ENCODE measurements at regions not wholly inside any gene's neighbourhood (a gene's known extent, or its start where the extent isn't known, plus 50 kb on each side); places are given as distances from the start of the nearest gene placed in this dataset.
"Not testable (repeated sequence)": the region's sequence is repeated elsewhere in the genome, so short reads cannot be mapped to it uniquely, and the experiment has no call there.

DNA sequence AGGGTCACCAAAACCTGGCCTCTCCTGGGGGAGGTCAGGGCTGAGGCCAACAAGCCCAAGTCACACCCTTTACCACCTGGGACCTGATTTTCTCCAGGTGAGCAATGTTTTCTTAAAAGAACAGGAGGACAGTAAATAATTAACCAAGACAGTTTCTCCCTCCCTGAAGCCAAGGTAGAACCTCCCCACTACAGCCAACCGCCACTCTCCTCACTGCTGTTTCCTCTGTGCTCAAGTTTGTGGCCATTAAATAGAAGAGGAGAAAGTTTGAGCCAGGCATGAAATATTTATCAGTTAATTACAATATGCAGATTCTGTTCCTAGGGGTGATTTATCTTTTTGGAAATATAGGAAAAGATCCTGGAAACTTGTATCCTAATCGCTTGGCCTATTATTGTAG lies 150.6 kb upstream of the ANKRD20A1 start:
- not testable (repeated sequence) for DNase-seq; H3K36me3 Mint-ChIP-seq (ENCODE audit: low read depth); H3K27ac Mint-ChIP-seq; H3K4me3 Mint-ChIP-seq; H3K27me3 Mint-ChIP-seq; H3K4me1 Mint-ChIP-seq (ENCODE audit: low read depth); H3K9me3 Mint-ChIP-seq

- H3K27me3 Mint-ChIP-seq; H3K4me1 Mint-ChIP-seq (ENCODE audit: low read depth); H3K36me3 Mint-ChIP-seq (ENCODE audit: low read depth); H3K27ac Mint-ChIP-seq; DNase-seq; H3K4me3 Mint-ChIP-seq; H3K9me3 Mint-ChIP-seq: not testable (repeated sequence)
Observed at GRCh38 chr9:67711429-67711828, 147.3 kb upstream of the ANKRD20A1 start.

- H3K9me3 Mint-ChIP-seq; H3K4me1 Mint-ChIP-seq (ENCODE audit: low read depth); DNase-seq; H3K4me3 Mint-ChIP-seq; H3K27me3 Mint-ChIP-seq; H3K36me3 Mint-ChIP-seq (ENCODE audit: low read depth); H3K27ac Mint-ChIP-seq: not testable (repeated sequence)
Observed at GRCh38 chr9:67711931-67712330, 146.8 kb upstream of the ANKRD20A1 start.

DNA sequence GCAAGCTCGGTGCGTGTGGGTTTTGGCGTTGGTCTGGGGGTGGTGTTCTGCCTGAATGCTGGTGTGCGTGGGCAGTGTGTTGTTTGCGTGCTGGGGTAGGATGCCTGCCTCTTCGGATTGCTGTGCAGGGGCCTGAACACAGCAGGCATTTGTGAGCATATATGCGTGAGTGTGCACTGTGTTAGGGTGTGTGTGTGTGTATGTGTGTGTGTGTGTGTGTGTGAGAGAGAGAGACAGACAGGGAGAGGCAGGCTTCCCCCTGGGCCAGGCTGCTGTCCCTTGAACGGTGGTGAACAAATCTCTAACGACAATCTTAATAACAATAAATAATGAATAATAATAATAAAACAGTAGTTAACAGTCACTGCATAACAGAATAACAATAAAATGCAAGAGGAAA lies 145.8 kb upstream of the ANKRD20A1 start:
- not testable (repeated sequence) for H3K9me3 Mint-ChIP-seq; H3K4me3 Mint-ChIP-seq; H3K36me3 Mint-ChIP-seq (ENCODE audit: low read depth); H3K27me3 Mint-ChIP-seq; H3K27ac Mint-ChIP-seq; H3K4me1 Mint-ChIP-seq (ENCODE audit: low read depth); DNase-seq

DNA sequence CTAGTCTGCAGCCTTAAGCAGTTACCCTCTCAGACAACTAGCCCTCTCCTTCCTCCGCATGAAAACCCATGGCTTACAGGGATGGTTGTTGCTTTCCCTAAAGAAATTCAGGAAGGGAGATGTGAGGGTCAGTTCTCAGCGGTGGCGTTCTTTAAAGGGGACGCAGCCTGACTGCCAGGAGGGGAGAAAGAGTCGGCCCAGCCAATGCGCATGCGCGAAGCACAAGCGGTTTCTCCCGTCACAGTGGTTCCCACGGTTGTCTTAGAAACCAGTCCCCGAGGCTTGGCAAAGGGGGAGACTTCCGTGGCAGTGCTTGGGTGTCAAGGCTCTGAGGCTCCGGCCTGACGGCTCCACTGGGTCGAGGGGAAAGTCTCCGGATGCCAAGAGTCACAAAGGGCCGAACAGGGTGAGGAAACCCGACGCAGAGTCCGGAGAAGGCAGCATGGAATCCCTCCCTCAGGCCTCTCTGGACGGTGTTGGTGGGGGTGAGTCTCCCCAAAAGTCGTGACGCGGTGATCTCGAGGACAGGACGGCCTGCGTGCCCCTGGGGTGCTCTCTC lies 140.8 kb upstream of the ANKRD20A1 start:
- H3K27ac Mint-ChIP-seq; H3K4me1 Mint-ChIP-seq (ENCODE audit: low read depth); H3K36me3 Mint-ChIP-seq (ENCODE audit: low read depth); H3K27me3 Mint-ChIP-seq; H3K4me3 Mint-ChIP-seq; H3K9me3 Mint-ChIP-seq: not testable (repeated sequence)
- DNase-seq = peak; percentile 34

DNA sequence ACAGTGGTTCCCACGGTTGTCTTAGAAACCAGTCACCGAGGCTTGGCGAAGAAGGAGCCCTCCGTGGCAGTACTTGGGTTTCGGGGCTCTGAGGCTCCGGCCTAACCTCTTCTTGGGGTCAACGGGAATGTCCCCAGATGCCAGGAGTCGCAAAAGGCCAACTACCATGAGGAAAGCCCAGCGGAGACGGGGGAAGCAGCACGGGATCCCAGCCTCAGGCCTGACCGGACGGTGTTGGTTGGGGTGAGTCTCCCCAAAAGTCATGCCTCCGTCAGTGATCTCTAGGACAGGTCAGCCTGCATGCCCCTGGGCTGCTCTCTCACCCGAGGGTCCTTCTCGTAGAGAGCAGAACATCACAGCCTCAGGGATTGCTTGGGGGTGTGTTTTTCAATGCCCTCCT lies 138.2 kb upstream of the ANKRD20A1 start:
- DNase-seq = peak; percentile 20
- H3K4me3 Mint-ChIP-seq; H3K27ac Mint-ChIP-seq; H3K9me3 Mint-ChIP-seq; H3K27me3 Mint-ChIP-seq; H3K4me1 Mint-ChIP-seq (ENCODE audit: low read depth); H3K36me3 Mint-ChIP-seq (ENCODE audit: low read depth): not testable (repeated sequence)

DNA sequence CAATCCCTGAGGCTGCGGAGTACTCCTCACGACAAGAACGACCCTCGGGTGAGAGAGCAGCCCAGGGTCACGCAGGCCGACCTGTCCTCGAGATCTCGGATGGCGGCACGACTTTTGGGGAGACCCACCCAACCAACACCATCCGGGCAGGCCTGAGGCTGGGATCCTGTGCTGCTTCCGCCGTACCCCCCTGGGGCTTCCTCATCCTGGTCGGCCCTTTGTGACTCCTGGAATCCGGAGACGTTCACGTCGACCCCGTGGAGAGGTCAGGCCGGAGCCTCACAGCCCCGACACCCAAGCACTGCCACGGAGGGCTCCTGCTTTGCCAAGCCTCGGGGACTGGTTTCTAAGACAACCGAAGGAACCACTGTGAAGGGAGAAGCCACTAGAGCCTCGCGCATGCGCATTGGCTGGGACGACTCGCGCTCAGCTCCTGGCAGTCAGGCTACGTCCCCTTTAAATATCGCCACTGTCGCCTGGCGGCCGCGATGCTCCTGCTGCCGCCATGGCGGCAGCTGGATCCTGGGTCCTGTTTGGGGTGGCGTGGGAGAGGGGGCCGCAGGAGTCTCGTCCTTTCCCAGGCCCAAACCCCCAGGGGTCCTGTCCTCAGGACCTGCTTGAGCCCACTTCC lies 136.2 kb upstream of the ANKRD20A1 start:
- H3K4me3 Mint-ChIP-seq; H3K27me3 Mint-ChIP-seq; DNase-seq; H3K27ac Mint-ChIP-seq; H3K4me1 Mint-ChIP-seq (ENCODE audit: low read depth); H3K9me3 Mint-ChIP-seq; H3K36me3 Mint-ChIP-seq (ENCODE audit: low read depth): not testable (repeated sequence)

DNA sequence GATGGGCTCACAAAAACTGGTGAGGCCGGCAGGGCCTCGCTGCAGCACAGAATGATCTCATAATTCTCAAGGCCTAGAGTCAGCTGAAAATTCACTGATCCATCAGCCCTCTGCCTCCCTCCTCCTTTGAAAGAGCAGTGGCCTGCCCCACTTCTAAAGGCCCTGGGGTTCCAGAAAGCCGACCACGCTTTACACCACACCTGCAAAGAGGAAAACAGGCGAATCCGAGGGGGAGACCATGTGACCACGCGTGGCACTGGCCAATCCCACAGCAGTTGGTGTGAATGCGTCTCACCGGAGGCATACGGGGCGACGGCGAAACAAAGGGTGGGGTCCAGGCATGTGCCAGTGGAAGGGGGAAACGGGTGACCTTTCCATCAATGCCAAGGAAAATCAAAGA lies 135.5 kb upstream of the ANKRD20A1 start:
- H3K27ac Mint-ChIP-seq; H3K4me1 Mint-ChIP-seq (ENCODE audit: low read depth); H3K36me3 Mint-ChIP-seq (ENCODE audit: low read depth); H3K9me3 Mint-ChIP-seq; H3K27me3 Mint-ChIP-seq: not testable (repeated sequence)
- peak; percentile 51 for DNase-seq
- peak overlapping the region; percentile 53 for H3K4me3 Mint-ChIP-seq

DNA sequence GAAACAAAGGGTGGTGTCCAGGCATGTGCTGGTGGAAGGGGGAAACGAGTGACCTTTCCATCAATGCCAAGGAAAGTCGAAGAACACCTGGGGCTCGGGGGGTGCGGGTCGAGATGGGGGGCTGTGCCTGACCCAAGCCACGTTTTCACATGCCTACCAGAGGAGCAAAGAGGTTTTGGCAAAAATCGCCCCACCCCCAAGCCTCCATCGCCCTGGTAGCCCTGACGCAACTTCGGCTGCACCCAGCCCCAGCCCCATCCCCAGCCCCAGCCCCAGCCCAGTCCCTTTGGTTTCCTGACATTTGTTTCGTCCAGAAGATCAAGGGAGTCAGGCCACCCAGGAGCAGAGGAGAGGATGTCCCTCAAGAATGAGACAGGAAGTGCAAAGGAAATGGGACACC lies 133.8 kb upstream of the ANKRD20A1 start:
- not testable (repeated sequence) for H3K4me1 Mint-ChIP-seq (ENCODE audit: low read depth); H3K4me3 Mint-ChIP-seq; H3K36me3 Mint-ChIP-seq (ENCODE audit: low read depth); H3K9me3 Mint-ChIP-seq; H3K27me3 Mint-ChIP-seq; H3K27ac Mint-ChIP-seq
- peak; percentile 56 for DNase-seq

GRCh38 chr9:67726213-67726988 lies 132.3 kb upstream of the ANKRD20A1 start:
- peak; percentile 44 for DNase-seq
- not testable (repeated sequence) for H3K9me3 Mint-ChIP-seq; H3K27ac Mint-ChIP-seq; H3K4me1 Mint-ChIP-seq (ENCODE audit: low read depth); H3K4me3 Mint-ChIP-seq; H3K36me3 Mint-ChIP-seq (ENCODE audit: low read depth); H3K27me3 Mint-ChIP-seq

DNA sequence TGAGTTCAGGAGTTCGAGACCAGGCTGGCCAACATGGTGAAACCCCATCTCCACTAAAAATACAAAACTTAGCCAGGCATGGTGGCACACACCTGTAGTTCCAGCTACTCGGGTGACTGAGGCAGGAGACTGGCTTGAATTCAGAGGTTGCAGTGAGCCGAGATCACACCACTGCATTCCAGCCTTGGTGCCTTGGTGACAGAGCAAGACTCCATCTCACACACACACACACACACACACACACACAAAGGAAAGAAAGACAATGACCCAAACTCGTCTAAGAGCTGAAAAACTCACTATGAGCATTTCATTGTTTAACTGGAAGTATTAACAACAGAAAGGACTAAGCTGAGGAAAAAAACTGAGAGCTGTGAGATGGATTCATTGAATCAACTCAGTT lies 95.6 kb upstream of the ANKRD20A1 start:
- H3K27me3 Mint-ChIP-seq; H3K36me3 Mint-ChIP-seq (ENCODE audit: low read depth); H3K9me3 Mint-ChIP-seq; H3K4me3 Mint-ChIP-seq; H3K27ac Mint-ChIP-seq; H3K4me1 Mint-ChIP-seq (ENCODE audit: low read depth); DNase-seq: not testable (repeated sequence)

GRCh38 chr9:67771807-67772206 lies 86.9 kb upstream of the ANKRD20A1 start:
- H3K36me3 Mint-ChIP-seq (ENCODE audit: low read depth); DNase-seq; H3K9me3 Mint-ChIP-seq; H3K4me3 Mint-ChIP-seq; H3K27me3 Mint-ChIP-seq; H3K4me1 Mint-ChIP-seq (ENCODE audit: low read depth); H3K27ac Mint-ChIP-seq: not testable (repeated sequence)

DNA sequence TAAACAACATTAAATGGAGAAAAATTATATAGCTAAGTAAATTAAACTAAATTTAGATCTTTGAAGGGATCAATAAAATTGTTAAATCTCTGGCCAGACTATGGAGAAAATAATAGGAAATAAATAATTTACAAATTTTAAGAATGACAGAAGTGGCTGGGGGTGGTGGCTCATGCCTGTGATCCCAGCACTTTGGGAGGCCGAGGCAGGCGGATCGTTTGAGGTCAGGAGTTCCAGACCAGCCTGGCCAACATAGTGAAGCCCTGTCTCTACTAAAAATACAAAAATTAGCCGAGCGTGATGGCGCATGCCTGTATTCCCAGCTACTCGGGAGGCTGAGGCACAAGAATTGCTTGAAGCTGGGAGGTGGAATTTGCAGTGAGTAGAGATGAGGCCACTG lies 58.6 kb upstream of the ANKRD20A1 start:
- H3K27me3 Mint-ChIP-seq; H3K36me3 Mint-ChIP-seq (ENCODE audit: low read depth); H3K4me1 Mint-ChIP-seq (ENCODE audit: low read depth); H3K9me3 Mint-ChIP-seq; H3K27ac Mint-ChIP-seq; H3K4me3 Mint-ChIP-seq: not testable (repeated sequence)
- peak; percentile 7 for DNase-seq
